CD8-positive, alpha-beta memory T cell (primary cell): ENCODE measurements at regions not wholly inside any gene's neighbourhood (a gene's known extent, or its start where the extent isn't known, plus 50 kb on each side); places are given as distances from the start of the nearest gene placed in this dataset.

Experiments
- CTCF ChIA-PET: fragments of 350-600 bp; sonication (Branson Sonifier 250); formaldehyde crosslinking; loops from one replicate; lab custom pipeline; 2021; ENCODE audit warnings: antibody characterized with exemption; lab: Charles Lee
- POLR2A ChIA-PET: fragments of 350-600 bp; sonication (Branson Sonifier 250); formaldehyde crosslinking; loops from one replicate; lab custom pipeline; 2021; ENCODE audit warnings: antibody characterized with exemption; lab: Charles Lee
- DNase-seq, 5 donors: peaks; one replicate each; pipeline versions ENCODE4 v3.0.0 to v3.0.0-alpha.2; 2020 to 2022; ENCODE audit warnings: mixed read lengths in 1 of 5
- H3K27ac ChIP-seq: one replicate; pipeline ENCODE4 v1.7.0; 2013; ENCODE audit warnings: low read depth, mild to moderate bottlenecking, low read length, moderate library complexity
- H3K27me3 ChIP-seq: 2 replicates; pipeline ENCODE4 v1.7.0; 2013; ENCODE audit warnings: low read length, mild to moderate bottlenecking; ENCODE audit not compliant: insufficient read depth, poor library complexity, severe bottlenecking
- H3K36me3 ChIP-seq: 2 replicates; pipeline ENCODE4 v1.7.0; 2013; ENCODE audit warnings: mild to moderate bottlenecking, low read length, moderate library complexity; ENCODE audit not compliant: insufficient read depth
- H3K4me1 ChIP-seq: 2 replicates; pipeline ENCODE4 v1.7.0; 2013; ENCODE audit warnings: mild to moderate bottlenecking, low read length, moderate library complexity; ENCODE audit not compliant: insufficient read depth
- H3K4me3 ChIP-seq: 2 replicates; pipeline ENCODE4 v1.7.0; 2013; ENCODE audit warnings: mild to moderate bottlenecking, low read length
- H3K9me3 ChIP-seq: 2 replicates; pipeline ENCODE4 v1.7.0; 2013; ENCODE audit warnings: mild to moderate bottlenecking, low read length
- H3K27ac Mint-ChIP-seq, 8 donors: one replicate each; pipeline ENCODE4 v1.8.0; 2020 to 2021; ENCODE audit warnings: mixed read lengths in 8 of 8, mild to moderate bottlenecking in 6 of 8, inconsistent platforms in 3 of 8, moderate library complexity in 3 of 8
- H3K27me3 Mint-ChIP-seq, 2 donors: one replicate each; pipeline ENCODE4 v1.8.0; 2020 to 2021; ENCODE audit warnings: mixed read lengths in 2 of 2, mild to moderate bottlenecking in 1 of 2, moderate library complexity in 1 of 2
- H3K36me3 Mint-ChIP-seq, 3 donors: one replicate each; pipeline ENCODE4 v1.8.0; 2020 to 2021; ENCODE audit warnings: mixed read lengths in 3 of 3, inconsistent platforms in 1 of 3, mild to moderate bottlenecking in 1 of 3
- H3K4me1 Mint-ChIP-seq, 3 donors: one replicate each; pipeline ENCODE4 v1.8.0; 2020 to 2021; ENCODE audit warnings: mixed read lengths in 3 of 3, inconsistent platforms in 1 of 3, mild to moderate bottlenecking in 1 of 3
- H3K4me3 Mint-ChIP-seq, 7 donors: one replicate each; pipeline ENCODE4 v1.8.0; 2020 to 2021; ENCODE audit warnings: mixed read lengths in 7 of 7, mild to moderate bottlenecking in 6 of 7, moderate library complexity in 4 of 7, inconsistent platforms in 2 of 7
- H3K9me3 Mint-ChIP-seq, 5 donors: one replicate each; pipeline ENCODE4 v1.8.0; 2020 to 2022; ENCODE audit warnings: mixed read lengths in 5 of 5, mild to moderate bottlenecking in 3 of 5, moderate library complexity in 2 of 5, inconsistent platforms in 1 of 5

DNA sequence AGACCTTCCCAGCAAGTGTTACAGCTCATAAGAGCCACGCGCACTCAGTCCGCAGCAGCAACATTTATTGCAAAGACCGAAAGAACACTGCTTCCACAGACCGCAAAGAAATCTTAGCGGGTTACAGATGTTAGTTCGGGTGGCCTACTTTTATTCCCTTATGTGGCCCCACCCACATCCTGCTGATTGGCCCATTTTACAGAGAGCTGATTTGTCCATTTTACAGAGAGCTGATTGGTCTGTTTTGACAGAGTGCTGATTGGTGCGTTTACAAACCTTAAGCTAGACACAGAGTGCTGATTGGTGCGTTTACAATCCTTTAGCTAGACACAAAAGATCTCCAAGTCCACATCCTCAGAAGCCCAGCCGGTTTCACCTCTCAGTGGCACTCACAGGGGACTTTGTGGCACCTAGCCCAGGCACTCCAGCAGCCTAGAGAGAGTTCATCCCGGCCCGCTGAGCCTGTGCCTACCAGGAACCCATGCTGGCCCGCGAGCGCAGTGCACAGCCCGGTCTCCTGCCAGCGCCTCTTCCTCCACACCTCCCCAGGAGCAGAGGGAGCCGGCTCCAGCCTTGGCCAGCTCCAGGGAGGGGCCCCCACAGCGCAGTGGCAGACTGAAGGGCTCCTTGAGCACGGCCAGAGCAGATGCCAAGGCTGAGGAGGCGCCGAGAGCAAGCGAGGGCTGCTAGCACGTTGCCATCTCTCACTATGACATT lies 244.3 kb upstream of the TSHZ2 start:
- Histone ChIP-seq H3K4me1 (no peaks in the 10 kb centered on the region), H3K36me3 (no peaks in the 10 kb centered on the region), H3K4me3 (no peak overlapping the region), H3K9me3 (peaks cover 4% of the 10 kb centered on the region), H3K27ac (no peak overlapping the region), H3K27me3 (no peaks in the 10 kb centered on the region)
- no peak for DNase-seq
- Mint-ChIP-seq H3K27me3 (peaks cover 0 to 23% of the 10 kb centered on the region in 2 donors), H3K4me3 (no peak overlapping the region), H3K36me3 (peaks cover 0 to 3% (median 0%) of the 10 kb centered on the region in 3 donors), H3K9me3 (peaks cover 0 to 8% (median 5%) of the 10 kb centered on the region in 5 donors), H3K4me1 (no peaks in the 10 kb centered on the region), H3K27ac (no peak overlapping the region)
- ChIA-PET POLR2A (no interaction called here), CTCF (no interaction called here)

DNA sequence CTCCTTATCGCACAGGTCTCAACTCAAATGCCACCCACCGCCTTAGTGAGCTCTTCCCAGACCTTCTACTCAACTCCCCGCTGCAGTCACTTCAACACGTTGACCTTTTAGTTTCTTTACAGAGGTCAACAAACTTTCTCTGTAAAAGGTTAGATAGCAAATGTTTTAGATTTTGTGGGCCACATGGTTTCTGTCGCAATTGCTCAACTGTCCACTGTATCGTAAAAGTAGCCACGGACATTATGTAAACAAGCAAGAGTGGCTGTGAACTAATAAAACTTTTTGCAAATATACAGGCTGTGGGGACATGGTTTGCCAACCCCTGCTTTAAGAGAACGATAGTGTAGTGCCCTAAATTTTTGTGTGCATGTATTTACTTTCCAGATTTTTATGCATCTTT lies 247.6 kb upstream of the TSHZ2 start:
- Histone ChIP-seq H3K4me1 (no peaks in the 10 kb centered on the region), H3K27ac (no peak overlapping the region), H3K4me3 (no peak overlapping the region), H3K27me3 (no peaks in the 10 kb centered on the region), H3K9me3 (no peaks in the 10 kb centered on the region), H3K36me3 (no peaks in the 10 kb centered on the region)
- POLR2A ChIA-PET = no interaction called here
- no peak for DNase-seq
- CTCF ChIA-PET = no interaction called here
- H3K4me3 Mint-ChIP-seq = no peak overlapping the region
- peaks cover 0 to 16% of the 10 kb centered on the region in 2 donors for H3K27me3 Mint-ChIP-seq
- peaks cover 0 to 5% (median 0%) of the 10 kb centered on the region in 5 donors for H3K9me3 Mint-ChIP-seq
- H3K4me1 Mint-ChIP-seq = no peaks in the 10 kb centered on the region
- peaks cover 0 to 3% (median 0%) of the 10 kb centered on the region in 3 donors for H3K36me3 Mint-ChIP-seq
- H3K27ac Mint-ChIP-seq = no peak overlapping the region

DNA sequence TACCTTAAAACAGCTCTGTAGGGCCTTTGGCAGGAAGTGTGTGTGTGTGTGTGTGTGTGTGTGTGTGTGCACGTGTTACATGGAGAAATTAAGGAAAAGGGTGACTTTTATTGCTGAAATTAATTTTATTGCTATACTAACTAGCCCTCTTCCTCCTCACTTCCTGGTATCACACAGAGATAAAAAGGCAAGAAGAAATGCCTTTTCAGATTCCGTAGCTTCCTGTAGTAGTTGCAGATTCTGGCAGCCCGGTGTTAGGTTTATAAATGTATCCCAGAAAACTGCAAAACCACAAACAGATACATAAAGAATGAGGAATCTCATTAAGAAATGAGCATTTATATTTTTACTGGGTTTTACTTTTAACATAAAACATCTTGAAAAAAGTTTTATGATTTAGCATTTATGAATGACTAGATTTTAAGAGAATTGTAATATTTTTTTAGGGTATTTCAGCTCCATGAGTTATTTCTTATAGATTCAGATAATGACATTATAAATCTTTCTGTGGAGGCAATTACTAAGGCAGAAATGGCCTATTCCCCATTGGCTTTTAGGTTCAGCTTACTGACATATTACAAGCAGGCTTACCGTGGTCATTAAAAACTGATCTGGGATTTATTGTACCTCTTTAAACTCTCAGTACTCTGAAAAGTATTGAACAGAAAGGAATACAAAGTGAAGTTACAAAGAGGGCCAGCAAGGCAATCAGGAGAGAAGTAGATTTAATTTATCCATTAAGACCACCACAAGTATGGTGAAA lies 249.1 kb upstream of the TSHZ2 start:
- H3K4me3 ChIP-seq = no peak overlapping the region
- no peak overlapping the region for H3K27ac ChIP-seq
- no peak for DNase-seq
- no peaks in the 10 kb centered on the region for H3K9me3 ChIP-seq
- Mint-ChIP-seq H3K36me3 (no peaks in the 10 kb centered on the region), H3K9me3 (no peaks in the 10 kb centered on the region), H3K4me1 (no peaks in the 10 kb centered on the region), H3K4me3 (no peak overlapping the region), H3K27me3 (peaks cover 2 to 14% of the 10 kb centered on the region in 2 donors), H3K27ac (no peak overlapping the region)
- H3K4me1 ChIP-seq = no peaks in the 10 kb centered on the region
- POLR2A ChIA-PET = no interaction called here
- no peaks in the 10 kb centered on the region for H3K36me3 ChIP-seq
- no peaks in the 10 kb centered on the region for H3K27me3 ChIP-seq
- CTCF ChIA-PET = no interaction called here

DNA sequence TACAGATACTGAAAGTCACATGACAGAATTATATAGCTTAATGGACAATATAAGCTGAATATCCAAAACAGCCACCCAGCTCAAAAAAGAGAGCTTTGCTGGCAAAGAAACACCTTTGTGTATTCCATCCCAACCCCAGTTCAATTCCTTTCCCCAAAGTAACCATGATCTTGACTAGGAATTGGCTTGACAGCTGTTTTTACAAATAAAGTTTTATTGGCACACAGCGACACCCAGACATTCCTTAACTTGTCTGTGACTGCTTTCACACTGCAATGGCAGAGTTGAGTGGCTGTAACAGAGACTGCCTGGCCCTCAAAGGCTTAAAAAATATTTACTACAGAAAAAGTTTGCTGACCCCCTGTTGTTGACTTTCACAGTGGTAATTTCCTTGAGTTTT lies 264.0 kb upstream of the TSHZ2 start:
- Mint-ChIP-seq H3K36me3 (no peaks in the 10 kb centered on the region), H3K4me1 (no peaks in the 10 kb centered on the region), H3K4me3 (no peak overlapping the region), H3K27ac (no peak overlapping the region), H3K27me3 (peaks cover 6% of the 10 kb centered on the region in 2 donors), H3K9me3 (no peaks in the 10 kb centered on the region)
- DNase-seq = no peak
- H3K36me3 ChIP-seq = no peaks in the 10 kb centered on the region
- POLR2A ChIA-PET = no interaction called here
- no peaks in the 10 kb centered on the region for H3K4me1 ChIP-seq
- H3K9me3 ChIP-seq = no peaks in the 10 kb centered on the region
- H3K27ac ChIP-seq = no peak overlapping the region
- no peaks in the 10 kb centered on the region for H3K27me3 ChIP-seq
- H3K4me3 ChIP-seq = no peak overlapping the region
- CTCF ChIA-PET = interaction anchor here (1.3 kb wide), 1 partner anchor 395 kb away, joined by 3 read pairs; no protein-coding TSS in a partner anchor

DNA sequence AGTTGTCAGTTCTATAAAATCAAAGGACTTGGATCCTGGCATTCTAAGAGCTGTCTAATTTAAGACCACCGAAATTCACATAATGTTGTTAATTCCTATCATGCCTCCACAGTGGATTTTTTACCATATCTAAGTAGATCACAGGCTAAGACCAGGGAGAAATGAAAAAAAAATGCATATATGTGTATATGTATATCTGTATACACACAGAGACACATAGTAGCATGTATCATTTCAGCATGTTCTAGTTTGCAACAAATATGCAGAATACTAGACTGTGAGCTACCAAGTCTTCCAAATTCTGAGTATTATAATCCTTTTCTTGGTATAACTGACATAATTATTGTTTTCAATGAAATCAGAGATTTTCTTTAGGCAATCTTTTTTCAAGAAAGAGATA lies 267.6 kb upstream of the TSHZ2 start:
- ChIA-PET POLR2A (no interaction called here), CTCF (no interaction called here)
- Histone ChIP-seq H3K4me1 (no peaks in the 10 kb centered on the region), H3K36me3 (no peaks in the 10 kb centered on the region), H3K4me3 (no peak overlapping the region), H3K27me3 (no peaks in the 10 kb centered on the region), H3K9me3 (no peaks in the 10 kb centered on the region), H3K27ac (no peak overlapping the region)
- H3K36me3 Mint-ChIP-seq = no peaks in the 10 kb centered on the region
- no peaks in the 10 kb centered on the region for H3K4me1 Mint-ChIP-seq
- DNase-seq = no peak
- H3K27ac Mint-ChIP-seq = no peak overlapping the region
- peaks cover 0 to 9% of the 10 kb centered on the region in 2 donors for H3K27me3 Mint-ChIP-seq
- H3K4me3 Mint-ChIP-seq = no peak overlapping the region
- no peaks in the 10 kb centered on the region for H3K9me3 Mint-ChIP-seq

DNA sequence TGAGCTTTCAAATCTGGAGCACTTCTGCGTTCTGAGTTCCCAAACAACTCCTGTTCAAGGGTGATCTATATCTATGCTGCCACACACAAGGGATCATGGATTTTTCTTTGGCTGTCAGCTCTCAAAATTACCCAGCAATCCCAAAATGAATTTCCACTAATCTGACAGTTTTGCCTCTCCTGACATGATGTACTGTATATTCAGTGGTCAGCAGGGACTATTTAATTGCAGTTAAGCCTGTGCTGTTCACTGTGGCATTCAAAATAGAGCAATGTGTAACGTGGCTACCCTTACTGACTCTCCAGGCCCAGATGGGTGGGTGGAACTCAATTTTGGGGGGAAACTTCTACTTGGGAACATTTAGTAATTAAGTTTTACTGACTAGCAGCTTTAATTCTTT lies 283.8 kb upstream of the TSHZ2 start:
- no peaks in the 10 kb centered on the region for H3K9me3 Mint-ChIP-seq
- no peak for DNase-seq
- CTCF ChIA-PET = no interaction called here
- POLR2A ChIA-PET = no interaction called here
- no peaks in the 10 kb centered on the region for H3K36me3 ChIP-seq
- no peak overlapping the region for H3K27ac Mint-ChIP-seq
- no peaks in the 10 kb centered on the region for H3K9me3 ChIP-seq
- H3K27me3 ChIP-seq = no peaks in the 10 kb centered on the region
- peaks cover 0 to 10% of the 10 kb centered on the region in 2 donors for H3K27me3 Mint-ChIP-seq
- no peaks in the 10 kb centered on the region for H3K4me1 Mint-ChIP-seq
- no peak overlapping the region for H3K4me3 ChIP-seq
- no peak overlapping the region for H3K4me3 Mint-ChIP-seq
- no peaks in the 10 kb centered on the region for H3K4me1 ChIP-seq
- no peak overlapping the region for H3K27ac ChIP-seq
- no peaks in the 10 kb centered on the region for H3K36me3 Mint-ChIP-seq

DNA sequence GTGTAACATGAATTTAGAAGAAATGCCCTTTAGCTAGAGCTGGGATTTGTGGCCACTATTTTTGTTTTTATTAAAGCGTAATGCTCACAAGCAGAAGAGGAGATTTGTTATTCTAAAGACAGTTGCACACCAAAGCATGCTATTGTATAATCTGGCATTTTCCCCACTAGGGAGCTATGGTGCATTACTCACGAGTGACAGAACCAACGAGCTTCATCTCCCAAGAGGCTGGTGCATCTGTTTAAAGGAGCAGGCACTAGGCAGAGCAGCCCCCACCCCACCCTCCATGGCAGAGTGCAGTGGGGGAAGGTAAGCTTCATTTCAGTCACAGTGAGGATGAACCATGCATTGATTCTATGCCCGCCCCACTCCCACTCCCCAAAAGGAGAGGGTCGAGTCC lies 287.3 kb upstream of the TSHZ2 start:
- no peaks in the 10 kb centered on the region for H3K9me3 ChIP-seq
- Mint-ChIP-seq H3K36me3 (no peaks in the 10 kb centered on the region), H3K4me3 (no peak overlapping the region), H3K27me3 (peaks cover 11 to 22% of the 10 kb centered on the region in 2 donors), H3K27ac (no peak overlapping the region), H3K9me3 (no peaks in the 10 kb centered on the region), H3K4me1 (no peaks in the 10 kb centered on the region)
- CTCF ChIA-PET = no interaction called here
- H3K36me3 ChIP-seq = no peaks in the 10 kb centered on the region
- H3K27ac ChIP-seq = no peak overlapping the region
- H3K4me3 ChIP-seq = no peak overlapping the region
- DNase-seq = no peak
- POLR2A ChIA-PET = no interaction called here
- no peaks in the 10 kb centered on the region for H3K27me3 ChIP-seq
- no peaks in the 10 kb centered on the region for H3K4me1 ChIP-seq

DNA sequence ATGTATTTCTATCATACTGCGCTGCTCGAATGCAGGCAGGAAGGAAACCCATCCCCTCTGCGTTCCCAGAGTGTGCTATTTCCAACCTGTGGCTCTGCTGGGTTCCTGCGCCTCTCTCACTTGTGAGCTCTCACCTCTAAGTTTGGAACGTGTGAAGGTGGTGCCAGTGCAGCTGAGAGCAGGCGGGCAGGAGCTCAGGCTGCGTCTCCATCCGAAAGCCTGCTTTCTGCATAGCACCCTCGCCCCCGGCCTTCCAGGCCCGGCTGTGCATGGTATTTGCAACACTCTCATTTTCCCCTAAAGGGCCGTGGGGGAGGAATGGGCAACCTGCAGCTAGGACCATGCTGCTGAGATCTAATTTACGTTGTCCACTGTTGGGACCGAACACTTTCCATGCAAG lies 288.0 kb upstream of the TSHZ2 start:
- Mint-ChIP-seq H3K4me3 (no peak overlapping the region), H3K9me3 (no peaks in the 10 kb centered on the region), H3K4me1 (no peaks in the 10 kb centered on the region), H3K36me3 (no peaks in the 10 kb centered on the region), H3K27me3 (peaks cover 11 to 27% of the 10 kb centered on the region in 2 donors), H3K27ac (peak overlapping the region in 1 of 8 donors; percentile 18)
- Histone ChIP-seq H3K27ac (no peak overlapping the region), H3K27me3 (no peaks in the 10 kb centered on the region), H3K4me3 (no peak overlapping the region), H3K4me1 (no peaks in the 10 kb centered on the region), H3K36me3 (no peaks in the 10 kb centered on the region), H3K9me3 (no peaks in the 10 kb centered on the region)
- POLR2A ChIA-PET = no interaction called here
- CTCF ChIA-PET = no interaction called here
- no peak for DNase-seq
